ENCODE measurements at regions not wholly inside any gene's neighbourhood (a gene's known extent, or its start where the extent isn't known, plus 50 kb on each side); places are given as distances from the start of the nearest gene placed in this dataset.

DNA sequence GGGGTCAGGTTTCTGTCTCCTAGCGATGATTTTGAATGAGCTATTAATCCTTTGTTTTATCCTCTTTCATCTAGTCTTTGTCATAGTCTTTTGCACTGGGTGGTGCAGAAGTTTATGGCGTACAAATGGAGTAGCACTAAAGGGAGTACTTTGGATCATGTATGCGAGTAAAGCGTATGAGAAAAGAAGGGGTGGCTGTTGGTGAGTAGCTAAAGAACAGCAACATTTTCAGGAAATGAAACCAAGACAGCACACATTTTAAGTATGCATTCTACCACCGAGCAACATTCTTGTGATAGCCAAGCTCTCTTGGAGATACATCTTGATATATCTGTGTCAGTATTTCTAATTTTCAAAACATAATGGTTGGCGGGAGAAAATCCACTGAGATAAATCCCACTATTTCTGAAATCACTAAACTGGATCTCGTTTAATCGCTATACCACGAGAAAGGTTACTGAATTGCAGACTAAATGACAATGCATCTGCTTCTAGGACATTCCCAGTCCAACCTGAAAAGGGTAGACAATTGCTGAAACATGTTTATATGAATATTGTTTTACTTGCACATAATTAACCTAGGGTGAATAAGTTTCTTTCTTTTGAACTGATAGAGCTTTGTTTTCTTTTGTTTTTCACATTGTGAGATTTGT is 196.1 kb downstream of the TRIM27 start:
- Histone ChIP-seq H3K36me3 (ENCODE audit: insufficient read depth, low read length, poor library complexity, severe bottlenecking) (no peaks in the 10 kb centered on the region), H3K9me3 (ENCODE audit: low read depth, low read length, poor library complexity, severe bottlenecking) (no peaks in the 10 kb centered on the region), H3K4me1 (ENCODE audit: insufficient read depth, low read length, poor library complexity, severe bottlenecking) (no peaks in the 10 kb centered on the region), H3K27me3 (replicated peaks; ENCODE audit: insufficient read depth, low read depth, low read length, poor library complexity) (peaks cover 7% of the 10 kb centered on the region), H3K4me3 (ENCODE audit: low read depth, low read length, poor library complexity, severe bottlenecking) (peak overlapping the region; percentile 82), H3K27ac (ENCODE audit: low read depth, low read length, poor library complexity, severe bottlenecking) (no peak overlapping the region)
- intact Hi-C loops (cut with micrococcal nuclease; ENCODE audit: unreplicated experiment): no loop called here
- no TSS peak for BruUV-seq (replicated peaks)
- TF ChIP-seq, protein P1, sequence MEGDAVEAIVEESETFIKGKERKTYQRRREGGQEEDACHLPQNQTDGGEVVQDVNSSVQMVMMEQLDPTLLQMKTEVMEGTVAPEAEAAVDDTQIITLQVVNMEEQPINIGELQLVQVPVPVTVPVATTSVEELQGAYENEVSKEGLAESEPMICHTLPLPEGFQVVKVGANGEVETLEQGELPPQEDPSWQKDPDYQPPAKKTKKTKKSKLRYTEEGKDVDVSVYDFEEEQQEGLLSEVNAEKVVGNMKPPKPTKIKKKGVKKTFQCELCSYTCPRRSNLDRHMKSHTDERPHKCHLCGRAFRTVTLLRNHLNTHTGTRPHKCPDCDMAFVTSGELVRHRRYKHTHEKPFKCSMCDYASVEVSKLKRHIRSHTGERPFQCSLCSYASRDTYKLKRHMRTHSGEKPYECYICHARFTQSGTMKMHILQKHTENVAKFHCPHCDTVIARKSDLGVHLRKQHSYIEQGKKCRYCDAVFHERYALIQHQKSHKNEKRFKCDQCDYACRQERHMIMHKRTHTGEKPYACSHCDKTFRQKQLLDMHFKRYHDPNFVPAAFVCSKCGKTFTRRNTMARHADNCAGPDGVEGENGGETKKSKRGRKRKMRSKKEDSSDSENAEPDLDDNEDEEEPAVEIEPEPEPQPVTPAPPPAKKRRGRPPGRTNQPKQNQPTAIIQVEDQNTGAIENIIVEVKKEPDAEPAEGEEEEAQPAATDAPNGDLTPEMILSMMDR (conservative IDR thresholded peaks at IDR 0.05; ENCODE audit: low read depth, low read length): no peak
- no peak for TF ChIP-seq EZH2 (IDR thresholded peaks at IDR 0.05; ENCODE audit: borderline replicate concordance, low read depth, low read length, poor library complexity, severe bottlenecking)
- DNase-seq (ENCODE audit: low spot score): no peak
- CTCF ChIA-PET: no interaction called here
- POLR2A ChIA-PET (ENCODE audit: low non-redundant PET): no interaction called here

DNA sequence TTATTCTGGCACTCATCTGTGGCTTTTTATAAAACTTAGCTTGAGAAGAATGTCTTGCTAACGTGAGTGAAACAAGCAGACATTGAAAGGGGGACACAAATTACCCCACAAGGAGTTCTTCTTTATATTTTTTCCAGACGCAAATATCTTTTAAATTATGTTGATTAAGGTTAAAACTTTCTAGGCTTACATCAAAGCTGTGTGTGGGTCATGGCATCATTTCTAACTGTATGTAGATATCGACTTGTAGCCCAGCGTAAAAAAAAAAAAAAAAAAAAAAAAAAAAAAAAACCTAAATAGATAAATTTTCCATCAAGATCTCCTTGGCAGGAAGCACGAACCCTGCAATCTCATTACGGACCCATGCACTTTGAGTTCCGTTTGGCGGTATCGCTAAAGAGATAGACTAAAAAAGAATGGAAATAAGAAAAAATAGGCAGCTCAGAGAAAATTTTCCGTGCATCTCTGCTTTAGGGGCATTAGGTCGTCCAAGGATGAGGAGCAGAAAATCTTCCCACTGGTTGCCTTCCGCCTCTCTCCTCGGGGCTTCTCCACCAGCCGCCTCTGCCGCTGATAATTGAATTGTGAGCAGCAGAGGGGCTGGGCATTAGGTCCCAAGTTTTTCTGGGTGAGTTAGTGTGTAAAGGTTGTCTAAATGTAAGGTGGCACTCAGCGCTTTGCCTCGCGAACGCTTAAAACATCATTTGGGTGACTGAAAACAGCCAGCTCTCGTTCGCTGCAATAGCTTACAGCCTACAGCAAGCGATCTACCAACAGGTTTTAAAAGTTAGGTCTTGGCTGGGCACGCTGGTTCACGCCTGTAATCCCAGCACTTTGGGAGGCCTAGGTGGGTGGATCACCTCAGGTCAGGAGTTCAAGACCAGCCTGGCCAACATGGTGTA is 194.0 kb downstream of the TRIM27 start:
- Histone ChIP-seq H3K27me3 (replicated peaks; ENCODE audit: insufficient read depth, low read depth, low read length, poor library complexity) (peaks cover 15% of the 10 kb centered on the region), H3K4me3 (ENCODE audit: low read depth, low read length, poor library complexity, severe bottlenecking) (peak overlapping the region; percentile 82), H3K4me1 (ENCODE audit: insufficient read depth, low read length, poor library complexity, severe bottlenecking) (no peaks in the 10 kb centered on the region), H3K36me3 (ENCODE audit: insufficient read depth, low read length, poor library complexity, severe bottlenecking) (no peaks in the 10 kb centered on the region), H3K9me3 (ENCODE audit: low read depth, low read length, poor library complexity, severe bottlenecking) (no peaks in the 10 kb centered on the region), H3K27ac (ENCODE audit: low read depth, low read length, poor library complexity, severe bottlenecking) (no peak overlapping the region)
- TF ChIP-seq, protein P1 (conservative IDR thresholded peaks at IDR 0.05; ENCODE audit: low read depth, low read length): no peak
- no peak for TF ChIP-seq EZH2 (IDR thresholded peaks at IDR 0.05; ENCODE audit: borderline replicate concordance, low read depth, low read length, poor library complexity, severe bottlenecking)
- ChIA-PET POLR2A (ENCODE audit: low non-redundant PET) (no interaction called here), CTCF (no interaction called here)
- no TSS peak for BruUV-seq (replicated peaks)
- DNase-seq (ENCODE audit: low spot score): peak; percentile 49
- intact Hi-C loops (cut with micrococcal nuclease; ENCODE audit: unreplicated experiment): no loop called here

DNA sequence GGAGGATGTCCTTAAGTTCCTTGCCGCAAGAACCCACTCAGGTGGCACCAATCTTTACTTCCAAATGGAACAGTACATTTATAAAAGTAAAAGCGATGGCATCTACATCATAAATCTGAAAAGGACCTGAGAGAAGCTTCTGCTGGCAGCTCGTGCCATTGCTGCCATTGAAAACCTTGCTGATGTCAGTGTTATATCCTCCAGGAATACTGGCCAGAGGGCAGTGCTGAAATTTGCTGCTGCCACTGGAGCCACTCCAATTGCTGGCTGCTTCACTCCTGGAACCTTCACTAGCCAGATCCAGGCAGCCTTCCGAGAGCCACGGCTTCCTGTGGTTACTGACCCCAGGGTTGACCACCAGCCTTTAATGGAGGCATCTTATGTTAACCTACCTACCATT is 191.7 kb downstream of the TRIM27 start:
- Histone ChIP-seq H3K4me3 (ENCODE audit: low read depth, low read length, poor library complexity, severe bottlenecking) (no peak overlapping the region), H3K27me3 (replicated peaks; ENCODE audit: insufficient read depth, low read depth, low read length, poor library complexity) (peaks cover 15% of the 10 kb centered on the region), H3K36me3 (ENCODE audit: insufficient read depth, low read length, poor library complexity, severe bottlenecking) (no peaks in the 10 kb centered on the region), H3K9me3 (ENCODE audit: low read depth, low read length, poor library complexity, severe bottlenecking) (no peaks in the 10 kb centered on the region), H3K4me1 (ENCODE audit: insufficient read depth, low read length, poor library complexity, severe bottlenecking) (no peaks in the 10 kb centered on the region), H3K27ac (ENCODE audit: low read depth, low read length, poor library complexity, severe bottlenecking) (no peak overlapping the region)
- BruUV-seq (replicated peaks): no TSS peak
- intact Hi-C loops (cut with micrococcal nuclease; ENCODE audit: unreplicated experiment): no loop called here
- ChIA-PET POLR2A (ENCODE audit: low non-redundant PET) (no interaction called here), CTCF (no interaction called here)
- DNase-seq (ENCODE audit: low spot score): no peak
- no peak for TF ChIP-seq EZH2 (IDR thresholded peaks at IDR 0.05; ENCODE audit: borderline replicate concordance, low read depth, low read length, poor library complexity, severe bottlenecking)
- TF ChIP-seq, protein P1 (conservative IDR thresholded peaks at IDR 0.05; ENCODE audit: low read depth, low read length): no peak
